ENCODE measurements at regions not wholly inside any gene's neighbourhood (a gene's known extent, or its start where the extent isn't known, plus 50 kb on each side); places are given as distances from the start of the nearest gene placed in this dataset.

DNA sequence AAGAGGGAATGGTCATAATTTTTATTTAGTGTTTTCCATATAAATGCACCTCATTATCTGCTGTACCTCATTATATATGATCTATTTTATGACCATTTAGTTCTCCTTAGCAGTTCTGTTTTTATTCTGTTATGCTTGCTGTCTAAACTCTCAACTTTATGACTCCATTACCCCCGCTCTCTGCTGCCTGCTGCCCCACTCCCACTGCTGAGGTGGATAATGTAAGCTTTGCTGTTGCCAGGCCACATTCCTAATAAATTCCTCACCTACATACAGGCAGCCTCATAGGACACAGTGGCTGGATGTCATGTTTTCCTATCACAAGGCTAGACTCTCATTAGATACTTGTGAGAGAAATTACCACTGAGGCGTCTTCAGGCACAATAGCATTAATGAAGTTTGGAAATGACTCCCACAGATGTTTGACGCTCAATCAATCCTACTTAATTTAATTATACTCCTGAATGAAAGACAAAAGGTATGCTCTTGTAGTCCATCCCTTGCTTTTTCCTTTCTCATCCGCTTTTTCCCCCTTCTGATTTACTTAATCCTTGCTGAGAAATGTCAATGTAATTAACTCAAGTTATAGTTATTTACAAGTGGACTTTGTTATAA is 497.5 kb upstream of the IGFBP7 start (continued):
- no peak for TF ChIP-seq CUX1 (IDR thresholded peaks at IDR 0.05; ENCODE audit: insufficient replicate concordance, low read depth, low read length)
- no peak for TF ChIP-seq ZBED1 (IDR thresholded peaks at IDR 0.05; ENCODE audit: borderline replicate concordance)
- TF ChIP-seq STAT3 (IDR thresholded peaks at IDR 0.05; ENCODE audit: low read depth, low read length), result no peak
- TF ChIP-seq CEBPZ (IDR thresholded peaks at IDR 0.05; ENCODE audit: low read depth, low read length), result no peak
- no peak for TF ChIP-seq SMAD5 (IDR thresholded peaks at IDR 0.05; ENCODE audit: low read depth)
- TF ChIP-seq CBX3 (IDR thresholded peaks at IDR 0.05; ENCODE audit: borderline replicate concordance, low read depth), result no peak

All from GM12878 (cell line).